ENCODE measurements at regions not wholly inside any gene's neighbourhood (a gene's known extent, or its start where the extent isn't known, plus 50 kb on each side); places are given as distances from the start of the nearest gene placed in this dataset.

DNA sequence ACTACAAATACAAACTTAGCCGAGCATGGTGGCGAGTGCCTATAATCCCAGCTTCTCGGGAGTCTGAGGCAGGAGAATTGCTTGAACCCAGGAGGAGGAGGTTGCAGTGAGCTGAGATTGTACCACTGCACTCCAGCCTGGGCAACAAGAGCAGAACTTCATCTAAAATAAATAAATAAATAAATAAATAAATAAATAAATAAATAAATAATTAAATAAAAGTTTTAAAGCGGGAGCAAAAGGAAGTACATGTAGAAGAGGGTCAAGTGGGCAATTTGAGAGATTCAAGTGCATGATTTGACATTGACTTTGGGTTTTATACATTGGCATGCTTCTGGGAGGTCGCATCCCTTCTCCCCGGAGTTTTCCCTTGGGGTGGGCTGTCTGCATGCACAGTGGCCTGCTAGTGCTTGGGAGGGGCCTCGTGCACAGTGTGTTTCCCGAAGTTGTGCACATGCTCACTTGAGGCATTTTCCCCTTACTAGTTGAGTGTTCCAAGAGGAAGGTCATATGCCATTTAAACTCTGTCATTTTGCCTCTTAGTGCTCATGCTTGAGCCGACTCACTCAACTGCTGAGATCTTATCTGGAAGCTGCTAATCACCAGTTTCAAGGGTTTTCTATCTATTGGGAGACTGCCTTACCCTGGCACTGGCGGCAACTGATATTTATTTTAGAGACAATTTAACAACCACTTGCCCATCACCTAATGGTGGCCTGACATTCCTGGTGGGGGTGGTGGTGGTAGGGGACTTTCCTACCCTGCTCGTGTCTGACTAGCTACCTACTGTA is 193.2 kb upstream of the MPHOSPH6 start:
- no peak overlapping the region for H3K9ac ChIP-seq (ENCODE audit: insufficient read depth, low read length)
- H4K20me1 ChIP-seq (ENCODE audit: control insufficient read depth, extremely low read depth, insufficient read depth, low read length) = no peaks in the 10 kb centered on the region
- H3K4me1 ChIP-seq (ENCODE audit: control insufficient read depth, extremely low read depth, insufficient read depth, low read length) = no peaks in the 10 kb centered on the region
- no peak for DNase-seq (ENCODE audit: low read depth in 2 of 2)
- H3K27me3 ChIP-seq (ENCODE audit: control insufficient read depth, insufficient read depth, low read length) = no peaks in the 10 kb centered on the region
- no peak overlapping the region for H3K4me3 ChIP-seq (replicated peaks in 1 of 4; ENCODE audit: control extremely low read depth in 1 of 4, insufficient read depth in 1 of 4, low read depth in 3 of 4, low read length in 4 of 4)
- no peaks in the 10 kb centered on the region for H3K79me2 ChIP-seq (ENCODE audit: control insufficient read depth, insufficient read depth, low read length)
- no peaks in the 10 kb centered on the region for H3K9me3 ChIP-seq (ENCODE audit: control insufficient read depth, insufficient read depth, low read depth, low read length)
- H3K36me3 ChIP-seq (ENCODE audit: control insufficient read depth, insufficient read depth, low read length) = no peaks in the 10 kb centered on the region
- H2AFZ ChIP-seq (ENCODE audit: low read length) = no peak overlapping the region
- no peak overlapping the region for H3K4me2 ChIP-seq (ENCODE audit: extremely low read depth, insufficient read depth, low read length)
- no peak for TF ChIP-seq EZH2 (IDR thresholded peaks at IDR 0.05; ENCODE audit: low read length, missing control alignments)
- TF ChIP-seq, protein P1, sequence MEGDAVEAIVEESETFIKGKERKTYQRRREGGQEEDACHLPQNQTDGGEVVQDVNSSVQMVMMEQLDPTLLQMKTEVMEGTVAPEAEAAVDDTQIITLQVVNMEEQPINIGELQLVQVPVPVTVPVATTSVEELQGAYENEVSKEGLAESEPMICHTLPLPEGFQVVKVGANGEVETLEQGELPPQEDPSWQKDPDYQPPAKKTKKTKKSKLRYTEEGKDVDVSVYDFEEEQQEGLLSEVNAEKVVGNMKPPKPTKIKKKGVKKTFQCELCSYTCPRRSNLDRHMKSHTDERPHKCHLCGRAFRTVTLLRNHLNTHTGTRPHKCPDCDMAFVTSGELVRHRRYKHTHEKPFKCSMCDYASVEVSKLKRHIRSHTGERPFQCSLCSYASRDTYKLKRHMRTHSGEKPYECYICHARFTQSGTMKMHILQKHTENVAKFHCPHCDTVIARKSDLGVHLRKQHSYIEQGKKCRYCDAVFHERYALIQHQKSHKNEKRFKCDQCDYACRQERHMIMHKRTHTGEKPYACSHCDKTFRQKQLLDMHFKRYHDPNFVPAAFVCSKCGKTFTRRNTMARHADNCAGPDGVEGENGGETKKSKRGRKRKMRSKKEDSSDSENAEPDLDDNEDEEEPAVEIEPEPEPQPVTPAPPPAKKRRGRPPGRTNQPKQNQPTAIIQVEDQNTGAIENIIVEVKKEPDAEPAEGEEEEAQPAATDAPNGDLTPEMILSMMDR (conservative IDR thresholded peaks at IDR 0.05 in 1 of 2, IDR thresholded peaks at IDR 0.05 in 1 of 2; ENCODE audit: low read depth in 1 of 2, low read length in 2 of 2) = no peak
- H3K27ac ChIP-seq (ENCODE audit: insufficient read depth, low read length) = no peak overlapping the region

DNA sequence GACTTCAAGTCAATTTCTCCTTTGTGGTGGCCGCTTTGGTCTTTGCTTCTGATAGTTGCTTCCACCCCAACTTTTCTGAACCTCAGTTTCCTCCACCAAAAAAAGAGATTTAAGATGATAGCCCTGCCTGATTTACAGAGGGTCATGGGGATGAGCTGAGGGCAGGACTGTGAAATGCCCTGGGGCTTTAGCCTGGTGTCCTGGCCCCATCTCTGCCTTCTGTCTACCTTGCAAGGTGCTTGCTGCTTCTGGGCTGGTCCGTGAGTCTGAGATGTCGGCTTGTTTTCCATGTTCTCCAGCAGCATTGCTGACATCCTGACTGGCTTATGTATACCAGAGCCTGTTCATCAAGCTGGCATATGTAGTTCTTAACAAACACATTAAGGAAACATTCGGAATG is 191.9 kb upstream of the MPHOSPH6 start:
- no peaks in the 10 kb centered on the region for H3K9me3 ChIP-seq (ENCODE audit: control insufficient read depth, insufficient read depth, low read depth, low read length)

DNA sequence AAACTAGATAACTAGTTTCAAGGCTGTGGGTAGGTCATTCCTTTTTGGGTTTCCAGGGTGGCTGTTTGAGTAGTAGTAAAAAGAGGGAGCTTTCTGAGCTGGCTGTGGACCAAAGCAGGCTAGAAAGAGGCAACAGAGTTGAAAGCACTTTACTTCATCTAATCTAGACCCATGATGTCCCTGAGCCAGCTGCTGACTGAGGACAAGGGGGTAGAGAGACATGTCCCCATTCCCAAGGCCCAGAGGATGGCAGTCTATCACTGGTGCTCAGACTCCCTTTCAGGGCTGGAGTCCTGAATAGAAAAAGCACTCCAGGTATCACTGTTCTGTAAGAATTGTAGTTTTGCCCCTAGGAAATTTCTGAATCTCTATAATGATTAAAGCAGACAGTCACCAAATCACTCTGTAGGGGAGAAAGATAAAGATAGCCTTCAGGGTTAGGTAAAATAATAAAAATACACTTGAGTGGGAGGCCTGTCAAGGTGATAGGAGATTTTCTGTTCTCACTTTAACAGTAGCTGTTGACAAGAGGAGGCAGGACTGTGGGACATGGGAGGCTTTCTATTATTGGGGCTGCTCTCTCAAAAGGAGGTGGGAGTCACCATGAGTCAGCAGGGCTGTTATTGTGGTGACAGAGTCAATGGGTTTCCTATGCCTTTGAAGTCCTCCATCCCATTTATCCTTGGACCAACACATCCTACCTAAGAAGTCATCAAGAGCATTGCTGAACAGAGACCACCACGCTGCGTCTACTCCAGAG is 190.2 kb upstream of the MPHOSPH6 start:
- TF ChIP-seq, protein P1 (conservative IDR thresholded peaks at IDR 0.05 in 1 of 2, IDR thresholded peaks at IDR 0.05 in 1 of 2; ENCODE audit: low read depth in 1 of 2, low read length in 2 of 2) = no peak
- TF ChIP-seq EZH2 (IDR thresholded peaks at IDR 0.05; ENCODE audit: low read length, missing control alignments) = no peak
- Histone ChIP-seq H3K27ac (ENCODE audit: insufficient read depth, low read length) (no peak overlapping the region), H3K79me2 (ENCODE audit: control insufficient read depth, insufficient read depth, low read length) (no peaks in the 10 kb centered on the region), H3K4me1 (ENCODE audit: control insufficient read depth, extremely low read depth, insufficient read depth, low read length) (no peaks in the 10 kb centered on the region), H3K4me2 (ENCODE audit: extremely low read depth, insufficient read depth, low read length) (no peak overlapping the region), H3K36me3 (ENCODE audit: control insufficient read depth, insufficient read depth, low read length) (no peaks in the 10 kb centered on the region), H3K9me3 (ENCODE audit: control insufficient read depth, insufficient read depth, low read depth, low read length) (no peaks in the 10 kb centered on the region), H3K27me3 (ENCODE audit: control insufficient read depth, insufficient read depth, low read length) (no peaks in the 10 kb centered on the region), H2AFZ (ENCODE audit: low read length) (no peak overlapping the region), H3K4me3 (replicated peaks in 1 of 4; ENCODE audit: control extremely low read depth in 1 of 4, insufficient read depth in 1 of 4, low read depth in 3 of 4, low read length in 4 of 4) (no peak overlapping the region), H4K20me1 (ENCODE audit: control insufficient read depth, extremely low read depth, insufficient read depth, low read length) (no peaks in the 10 kb centered on the region), H3K9ac (ENCODE audit: insufficient read depth, low read length) (no peak overlapping the region)
- no peak for DNase-seq (ENCODE audit: low read depth in 2 of 2)

More for the DNA sequence above, 191.9 kb upstream of the MPHOSPH6 start:
- no peak overlapping the region for H3K4me2 ChIP-seq (ENCODE audit: extremely low read depth, insufficient read depth, low read length)
- H3K27me3 ChIP-seq (ENCODE audit: control insufficient read depth, insufficient read depth, low read length) = no peaks in the 10 kb centered on the region
- no peak overlapping the region for H2AFZ ChIP-seq (ENCODE audit: low read length)
- H3K27ac ChIP-seq (ENCODE audit: insufficient read depth, low read length) = no peak overlapping the region
- no peaks in the 10 kb centered on the region for H3K36me3 ChIP-seq (ENCODE audit: control insufficient read depth, insufficient read depth, low read length)
- no peaks in the 10 kb centered on the region for H3K79me2 ChIP-seq (ENCODE audit: control insufficient read depth, insufficient read depth, low read length)
- no peak overlapping the region for H3K9ac ChIP-seq (ENCODE audit: insufficient read depth, low read length)
- no peaks in the 10 kb centered on the region for H3K4me1 ChIP-seq (ENCODE audit: control insufficient read depth, extremely low read depth, insufficient read depth, low read length)
- TF ChIP-seq EZH2 (IDR thresholded peaks at IDR 0.05; ENCODE audit: low read length, missing control alignments) = no peak
- TF ChIP-seq, protein P1 (conservative IDR thresholded peaks at IDR 0.05 in 1 of 2, IDR thresholded peaks at IDR 0.05 in 1 of 2; ENCODE audit: low read depth in 1 of 2, low read length in 2 of 2) = no peak
- DNase-seq (ENCODE audit: low read depth in 2 of 2) = no peak
- H4K20me1 ChIP-seq (ENCODE audit: control insufficient read depth, extremely low read depth, insufficient read depth, low read length) = no peaks in the 10 kb centered on the region
- H3K4me3 ChIP-seq (replicated peaks in 1 of 4; ENCODE audit: control extremely low read depth in 1 of 4, insufficient read depth in 1 of 4, low read depth in 3 of 4, low read length in 4 of 4) = no peak overlapping the region

Data from fibroblast of lung (primary cell).